ENCODE measurements at regions not wholly inside any gene's neighbourhood (a gene's known extent, or its start where the extent isn't known, plus 50 kb on each side); places are given as distances from the start of the nearest gene placed in this dataset.
"Not testable (repeated sequence)": the region's sequence is repeated elsewhere in the genome, so short reads cannot be mapped to it uniquely, and the experiment has no call there.

DNA sequence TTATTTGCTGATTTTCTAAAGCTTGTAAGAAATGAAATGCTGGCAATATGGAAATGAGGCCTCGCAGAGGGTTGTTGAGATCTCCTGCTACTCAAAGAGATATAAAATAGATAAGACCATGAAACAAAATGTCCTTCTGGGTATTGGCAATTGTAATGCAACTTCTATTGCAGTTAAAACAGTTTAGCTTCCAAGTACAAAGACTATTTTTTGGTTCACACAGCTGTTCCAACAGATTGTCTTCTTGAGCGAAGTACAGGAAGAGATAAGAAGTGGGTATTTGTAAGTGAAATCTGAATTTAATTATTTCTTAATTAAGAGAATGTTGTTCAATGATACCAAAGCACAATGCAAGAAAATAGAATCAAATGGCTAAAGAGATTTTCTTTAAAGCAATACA, 801.5 kb upstream of the GBE1 start:
- DNase-seq: no peak
- no peaks in the 10 kb centered on the region for H3K9me3 ChIP-seq (ENCODE audit: control insufficient read depth in 2 of 3, insufficient read depth in 1 of 3, low read length in 3 of 3)
- H3K4me1 ChIP-seq (ENCODE audit: control insufficient read depth in 2 of 3, insufficient read depth in 2 of 3, low read depth in 1 of 3, low read length in 3 of 3): no peaks in the 10 kb centered on the region
- intact Hi-C loops (cut with DNase I): no loop called here
- H3K9ac ChIP-seq (ENCODE audit: low read length in 3 of 3): no peak overlapping the region
- H3K4me3 ChIP-seq (ENCODE audit: low read length in 3 of 3): no peak overlapping the region
- FAIRE-seq: no peak
- no peaks in the 10 kb centered on the region for H3K36me3 ChIP-seq (ENCODE audit: control insufficient read depth in 2 of 3, insufficient read depth in 3 of 3, low read length in 3 of 3)
- TF ChIP-seq, protein P1, sequence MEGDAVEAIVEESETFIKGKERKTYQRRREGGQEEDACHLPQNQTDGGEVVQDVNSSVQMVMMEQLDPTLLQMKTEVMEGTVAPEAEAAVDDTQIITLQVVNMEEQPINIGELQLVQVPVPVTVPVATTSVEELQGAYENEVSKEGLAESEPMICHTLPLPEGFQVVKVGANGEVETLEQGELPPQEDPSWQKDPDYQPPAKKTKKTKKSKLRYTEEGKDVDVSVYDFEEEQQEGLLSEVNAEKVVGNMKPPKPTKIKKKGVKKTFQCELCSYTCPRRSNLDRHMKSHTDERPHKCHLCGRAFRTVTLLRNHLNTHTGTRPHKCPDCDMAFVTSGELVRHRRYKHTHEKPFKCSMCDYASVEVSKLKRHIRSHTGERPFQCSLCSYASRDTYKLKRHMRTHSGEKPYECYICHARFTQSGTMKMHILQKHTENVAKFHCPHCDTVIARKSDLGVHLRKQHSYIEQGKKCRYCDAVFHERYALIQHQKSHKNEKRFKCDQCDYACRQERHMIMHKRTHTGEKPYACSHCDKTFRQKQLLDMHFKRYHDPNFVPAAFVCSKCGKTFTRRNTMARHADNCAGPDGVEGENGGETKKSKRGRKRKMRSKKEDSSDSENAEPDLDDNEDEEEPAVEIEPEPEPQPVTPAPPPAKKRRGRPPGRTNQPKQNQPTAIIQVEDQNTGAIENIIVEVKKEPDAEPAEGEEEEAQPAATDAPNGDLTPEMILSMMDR (IDR thresholded peaks at IDR 0.05; ENCODE audit: borderline replicate concordance, extremely low read depth, insufficient read depth): no peak
- H3K27me3 ChIP-seq (ENCODE audit: control insufficient read depth, insufficient read depth, low read length): no peaks in the 10 kb centered on the region
- H3K27ac ChIP-seq (ENCODE audit: low read depth in 2 of 2, low read length in 2 of 2): no peak overlapping the region

DNA sequence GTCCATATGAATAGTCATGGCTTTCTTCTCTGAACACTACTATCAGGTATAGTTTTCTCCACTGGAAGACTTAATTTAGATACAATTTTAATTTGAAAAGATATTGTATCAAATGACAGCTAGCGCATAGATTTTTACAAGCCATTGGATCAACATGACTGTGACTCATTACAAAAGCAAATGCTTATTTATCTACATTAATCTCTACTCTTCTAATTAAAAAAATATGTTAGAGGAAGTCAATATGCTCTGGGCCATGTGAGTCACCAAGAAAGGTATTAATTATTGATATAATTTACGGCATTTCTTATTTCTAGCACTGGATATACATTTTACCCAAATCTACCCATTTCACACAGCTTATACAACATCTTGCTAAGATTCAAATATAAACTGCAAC, 800.3 kb upstream of the GBE1 start:
- no peak for FAIRE-seq
- Histone ChIP-seq H3K9me3 (ENCODE audit: control insufficient read depth in 2 of 3, insufficient read depth in 1 of 3, low read length in 3 of 3) (no peaks in the 10 kb centered on the region), H3K4me1 (ENCODE audit: control insufficient read depth in 2 of 3, insufficient read depth in 2 of 3, low read depth in 1 of 3, low read length in 3 of 3) (no peaks in the 10 kb centered on the region), H3K4me3 (ENCODE audit: low read length in 3 of 3) (no peak overlapping the region), H3K27ac (ENCODE audit: low read depth in 2 of 2, low read length in 2 of 2) (no peak overlapping the region), H3K9ac (ENCODE audit: low read length in 3 of 3) (no peak overlapping the region), H3K36me3 (ENCODE audit: control insufficient read depth in 2 of 3, insufficient read depth in 3 of 3, low read length in 3 of 3) (no peaks in the 10 kb centered on the region), H3K27me3 (ENCODE audit: control insufficient read depth, insufficient read depth, low read length) (no peaks in the 10 kb centered on the region)
- TF ChIP-seq, protein P1 (IDR thresholded peaks at IDR 0.05; ENCODE audit: borderline replicate concordance, extremely low read depth, insufficient read depth): no peak
- intact Hi-C loops (cut with DNase I): no loop called here
- DNase-seq: no peak

DNA sequence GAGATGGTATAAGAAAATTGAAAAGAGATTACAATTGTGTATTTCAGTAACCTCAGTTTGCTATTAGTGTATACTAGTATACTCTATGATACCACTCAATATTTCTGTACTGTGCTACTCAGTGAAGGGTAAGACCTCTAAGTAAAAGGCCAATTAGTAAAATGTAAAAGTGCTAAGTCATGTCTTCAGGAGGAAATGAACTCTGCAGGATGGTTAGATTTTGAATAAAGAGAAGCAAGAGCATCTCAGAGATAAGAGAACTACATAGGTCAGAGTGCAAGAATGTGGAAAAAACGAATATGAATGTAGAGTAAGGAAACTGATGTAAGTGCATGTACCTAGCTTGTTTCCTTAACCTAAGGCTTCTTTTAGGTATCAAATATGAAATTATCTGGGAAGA, 796.6 kb upstream of the GBE1 start:
- FAIRE-seq: no peak
- Histone ChIP-seq H3K27me3 (ENCODE audit: control insufficient read depth, insufficient read depth, low read length) (no peaks in the 10 kb centered on the region), H3K9me3 (ENCODE audit: control insufficient read depth in 2 of 3, insufficient read depth in 1 of 3, low read length in 3 of 3) (no peaks in the 10 kb centered on the region), H3K36me3 (ENCODE audit: control insufficient read depth in 2 of 3, insufficient read depth in 3 of 3, low read length in 3 of 3) (no peaks in the 10 kb centered on the region), H3K4me3 (ENCODE audit: low read length in 3 of 3) (no peak overlapping the region), H3K4me1 (ENCODE audit: control insufficient read depth in 2 of 3, insufficient read depth in 2 of 3, low read depth in 1 of 3, low read length in 3 of 3) (no peaks in the 10 kb centered on the region), H3K27ac (ENCODE audit: low read depth in 2 of 2, low read length in 2 of 2) (no peak overlapping the region), H3K9ac (ENCODE audit: low read length in 3 of 3) (no peak overlapping the region)
- no peak for DNase-seq
- TF ChIP-seq, protein P1 (IDR thresholded peaks at IDR 0.05; ENCODE audit: borderline replicate concordance, extremely low read depth, insufficient read depth): no peak
- intact Hi-C loops (cut with DNase I): no loop called here

DNA sequence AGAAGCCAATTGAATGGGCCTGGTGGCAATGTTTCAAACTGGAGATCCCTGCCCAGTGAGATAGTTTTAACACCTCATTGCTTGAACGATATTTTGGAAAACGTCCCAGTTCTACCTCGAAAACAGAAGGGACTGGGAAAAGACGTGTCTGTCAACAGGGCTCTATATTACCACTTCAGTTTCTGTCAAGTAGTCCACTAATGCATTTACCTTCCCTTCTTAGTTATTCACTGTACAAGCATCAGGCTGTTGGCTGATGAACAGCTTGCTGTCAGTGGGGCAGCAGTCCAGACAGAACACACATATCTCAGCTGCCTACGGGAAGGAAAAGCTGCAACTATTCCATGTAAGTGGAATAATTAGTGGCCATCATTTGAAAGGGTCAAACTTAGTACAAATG, 794.7 kb upstream of the GBE1 start:
- Histone ChIP-seq H3K27me3 (ENCODE audit: control insufficient read depth, insufficient read depth, low read length) (no peaks in the 10 kb centered on the region), H3K9me3 (ENCODE audit: control insufficient read depth in 2 of 3, insufficient read depth in 1 of 3, low read length in 3 of 3) (no peaks in the 10 kb centered on the region), H3K9ac (ENCODE audit: low read length in 3 of 3) (no peak overlapping the region), H3K4me3 (ENCODE audit: low read length in 3 of 3) (no peak overlapping the region), H3K27ac (ENCODE audit: low read depth in 2 of 2, low read length in 2 of 2) (no peak overlapping the region), H3K36me3 (ENCODE audit: control insufficient read depth in 2 of 3, insufficient read depth in 3 of 3, low read length in 3 of 3) (no peaks in the 10 kb centered on the region), H3K4me1 (ENCODE audit: control insufficient read depth in 2 of 3, insufficient read depth in 2 of 3, low read depth in 1 of 3, low read length in 3 of 3) (no peaks in the 10 kb centered on the region)
- FAIRE-seq: no peak
- TF ChIP-seq, protein P1 (IDR thresholded peaks at IDR 0.05; ENCODE audit: borderline replicate concordance, extremely low read depth, insufficient read depth): no peak
- intact Hi-C loops (cut with DNase I): no loop called here
- DNase-seq: no peak

DNA sequence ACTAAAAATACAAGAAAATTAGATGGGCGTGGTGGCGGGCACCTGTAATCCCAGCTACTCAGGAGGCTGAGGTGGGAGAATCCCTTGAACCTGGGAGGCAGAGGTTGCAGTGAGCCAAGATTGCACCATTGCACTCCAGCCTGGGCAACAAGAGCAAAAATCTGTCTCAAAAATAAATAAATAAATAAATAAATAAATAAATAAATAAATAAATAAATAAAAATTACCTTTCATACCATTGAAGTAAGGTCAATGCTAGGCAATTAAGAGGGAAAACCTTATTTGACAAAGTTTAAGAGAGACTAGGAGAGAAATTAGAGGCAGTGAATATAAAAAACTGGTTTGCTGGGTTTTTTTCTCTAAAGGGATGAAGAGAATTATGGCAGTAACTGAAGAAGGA, 781.1 kb upstream of the GBE1 start:
- DNase-seq; FAIRE-seq; H3K27ac ChIP-seq (ENCODE audit: low read depth in 2 of 2, low read length in 2 of 2); H3K27me3 ChIP-seq (ENCODE audit: control insufficient read depth, insufficient read depth, low read length); intact Hi-C loops (cut with DNase I); H3K4me3 ChIP-seq (ENCODE audit: low read length in 3 of 3); H3K4me1 ChIP-seq (ENCODE audit: control insufficient read depth in 2 of 3, insufficient read depth in 2 of 3, low read depth in 1 of 3, low read length in 3 of 3); H3K9ac ChIP-seq (ENCODE audit: low read length in 3 of 3); H3K9me3 ChIP-seq (ENCODE audit: control insufficient read depth in 2 of 3, insufficient read depth in 1 of 3, low read length in 3 of 3); H3K36me3 ChIP-seq (ENCODE audit: control insufficient read depth in 2 of 3, insufficient read depth in 3 of 3, low read length in 3 of 3): not testable (repeated sequence)
